ENCODE measurements at regions not wholly inside any gene's neighbourhood (a gene's known extent, or its start where the extent isn't known, plus 50 kb on each side); places are given as distances from the start of the nearest gene placed in this dataset.

- Histone ChIP-seq H3K4me3 (ENCODE audit: extremely low read depth in 1 of 4, insufficient read depth in 2 of 4, low read depth in 3 of 4, low read length in 4 of 4) (no peak overlapping the region), H2BK5ac (ENCODE audit: low read depth, low read length) (no peak overlapping the region), H2AFZ (ENCODE audit: low read length) (no peak overlapping the region), H4K5ac (ENCODE audit: insufficient read length, low read depth, low read length) (no peak overlapping the region), H3K79me2 (ENCODE audit: control insufficient read depth in 1 of 2, insufficient read depth in 2 of 2, low read length in 2 of 2) (no peaks in the 10 kb centered on the region), H3K4me2 (ENCODE audit: insufficient read depth in 1 of 2, low read depth in 2 of 2, low read length in 2 of 2) (no peak overlapping the region), H3K18ac (ENCODE audit: extremely low read depth, low read length) (no peak overlapping the region), H3K79me1 (ENCODE audit: low read depth, low read length) (no peaks in the 10 kb centered on the region), H4K20me1 (replicated peaks in 1 of 2; ENCODE audit: control insufficient read depth in 1 of 2, insufficient read depth in 2 of 2, low read length in 2 of 2) (no peaks in the 10 kb centered on the region), H2BK20ac (ENCODE audit: low read length) (no peak overlapping the region), H2AK5ac (ENCODE audit: low read depth, low read length) (no peak overlapping the region), H3K56ac (replicated peaks; ENCODE audit: insufficient read length, low read depth, low read length) (no peak overlapping the region), H3K4ac (replicated peaks; ENCODE audit: insufficient read length, low read depth, low read length) (no peak overlapping the region), H2BK15ac (ENCODE audit: low read length) (no peak overlapping the region), H3K23me2 (ENCODE audit: low read depth, low read length) (no peaks in the 10 kb centered on the region), H3K14ac (ENCODE audit: insufficient read length) (no peak overlapping the region), H4K8ac (ENCODE audit: extremely low read depth, insufficient read depth, low read length) (no peak overlapping the region), H4K91ac (replicated peaks; ENCODE audit: insufficient read length, low read length) (no peak overlapping the region), H3K9me3 (ENCODE audit: insufficient read depth in 2 of 2, low read depth in 1 of 2, low read length in 1 of 2) (no peaks in the 10 kb centered on the region), H3K27ac (ENCODE audit: low read depth, low read length) (no peak overlapping the region), H2BK12ac (ENCODE audit: low read depth, low read length) (no peak overlapping the region), H3K4me1 (replicated peaks in 1 of 4; ENCODE audit: control insufficient read depth in 3 of 4, insufficient read depth in 4 of 4, low read length in 3 of 4) (no peaks in the 10 kb centered on the region), H3K23ac (ENCODE audit: insufficient read length) (no peak overlapping the region), H3K36me3 (ENCODE audit: control insufficient read depth in 2 of 4, insufficient read depth in 4 of 4, low read length in 3 of 4) (no peaks in the 10 kb centered on the region), H3K27me3 (replicated peaks in 1 of 4; ENCODE audit: control insufficient read depth in 3 of 4, extremely low read depth in 1 of 4, insufficient read depth in 3 of 4, low read length in 3 of 4) (no peaks in the 10 kb centered on the region), H2BK120ac (replicated peaks; ENCODE audit: low read depth, low read length) (no peak overlapping the region), H3K9ac (replicated peaks in 1 of 4; ENCODE audit: extremely low read depth in 1 of 4, low read depth in 3 of 4, low read length in 3 of 4) (no peak overlapping the region)
- DNase-seq (ENCODE audit: low read depth in 1 of 2, low spot score in 2 of 2) = no peak
- ChIA-PET POLR2A (ENCODE audit: partially characterized antibody) (no interaction called here), CTCF (ENCODE audit: partially characterized antibody) (interaction anchor here (1.2 kb wide), 1 partner anchor 14 kb away, joined by 3 read pairs; no protein-coding TSS in a partner anchor)
- FAIRE-seq = no peak
- TF ChIP-seq ASH2L (IDR thresholded peaks at IDR 0.05; ENCODE audit: low read length) (no peak), ATF3 (IDR thresholded peaks at IDR 0.05; ENCODE audit: insufficient read depth, low read depth, low read length) (no peak), BCL11A (IDR thresholded peaks at IDR 0.05; ENCODE audit: low read depth in 2 of 2, low read length in 2 of 2) (no peak)
- 96% methylated on average over 10 of the region's 10 CpGs; no CpG with 5 or more reads in 1 of the 2 experiments for WGBS, 2 experiments (ENCODE audit: extremely low coverage in 1 of 2, insufficient coverage in 1 of 2, insufficient read length in 1 of 2, insufficient replicate concordance in 2 of 2, low coverage in 1 of 2, low lambda C conversion rate in 2 of 2, missing lambda C conversion rate in 1 of 2)
Observed at GRCh38 chr2:103010751-103011150, 248.9 kb downstream of the TMEM182 start.
